COLO829 (cell line): ENCODE measurements at regions not wholly inside any gene's neighbourhood (a gene's known extent, or its start where the extent isn't known, plus 50 kb on each side); places are given as distances from the start of the nearest gene placed in this dataset.
"Not testable (repeated sequence)": the region's sequence is repeated elsewhere in the genome, so short reads cannot be mapped to it uniquely, and the experiment has no call there.

Experiments
- DNase-seq: peaks from one replicate; pipeline ENCODE4 v3.0.0; 2012; ENCODE audit warnings: low spot score

DNA sequence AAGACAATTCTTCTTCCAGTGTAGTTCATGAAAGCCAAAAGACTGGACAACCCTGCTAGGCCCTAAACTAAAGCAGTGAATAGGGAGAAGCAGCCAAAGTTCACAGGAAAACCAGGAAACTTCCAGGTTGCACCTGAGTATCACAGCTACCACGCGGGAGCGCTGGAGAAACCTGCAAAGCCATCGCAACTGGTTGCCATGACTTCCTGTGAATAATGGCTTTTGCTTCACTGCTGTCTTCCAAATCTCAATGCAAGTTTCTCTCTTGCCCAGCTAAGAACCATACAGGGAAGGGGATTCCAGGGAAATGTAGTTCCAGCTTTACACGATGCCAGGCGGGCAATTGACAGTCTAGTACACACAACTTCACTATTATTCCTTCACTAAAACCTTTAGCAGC, 114.1 kb downstream of the GXYLT1 start:
- DNase-seq = no peak

DNA sequence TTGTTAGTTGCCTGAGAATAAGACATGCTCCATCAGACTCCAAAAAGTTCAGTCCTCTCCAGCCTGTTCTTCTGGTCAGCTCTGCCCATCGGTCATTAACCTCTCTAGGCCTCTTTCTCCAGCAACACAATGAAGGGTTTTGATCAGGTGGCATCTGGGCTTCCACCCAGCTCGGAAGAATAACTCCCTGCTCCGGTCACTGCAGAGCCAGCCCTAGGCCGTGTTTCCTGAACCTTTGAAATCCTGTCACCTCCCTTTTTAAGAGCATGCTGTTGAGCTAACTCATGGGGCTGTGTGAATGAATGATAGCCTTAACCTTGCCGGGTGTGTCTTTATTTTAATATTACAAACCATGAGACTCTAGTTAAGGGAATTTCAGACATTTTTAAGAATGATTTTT, 117.1 kb downstream of the GXYLT1 start:
- no peak for DNase-seq

DNA sequence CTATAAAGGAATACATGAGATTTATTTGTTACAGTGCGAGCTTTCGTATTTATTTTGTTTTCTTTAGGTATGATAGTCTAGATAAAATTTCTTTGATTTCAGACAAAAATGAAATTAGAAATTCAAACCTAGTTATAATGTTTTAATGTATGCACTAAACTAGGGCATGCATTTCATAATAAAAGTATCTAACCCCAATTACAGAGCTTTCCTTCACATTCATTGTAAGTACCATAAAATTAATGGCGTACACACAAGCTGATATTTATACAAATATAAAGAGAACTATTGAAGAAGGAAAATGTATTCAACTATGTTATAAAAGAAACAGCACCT, 120.2 kb downstream of the GXYLT1 start:
- no peak for DNase-seq

DNA sequence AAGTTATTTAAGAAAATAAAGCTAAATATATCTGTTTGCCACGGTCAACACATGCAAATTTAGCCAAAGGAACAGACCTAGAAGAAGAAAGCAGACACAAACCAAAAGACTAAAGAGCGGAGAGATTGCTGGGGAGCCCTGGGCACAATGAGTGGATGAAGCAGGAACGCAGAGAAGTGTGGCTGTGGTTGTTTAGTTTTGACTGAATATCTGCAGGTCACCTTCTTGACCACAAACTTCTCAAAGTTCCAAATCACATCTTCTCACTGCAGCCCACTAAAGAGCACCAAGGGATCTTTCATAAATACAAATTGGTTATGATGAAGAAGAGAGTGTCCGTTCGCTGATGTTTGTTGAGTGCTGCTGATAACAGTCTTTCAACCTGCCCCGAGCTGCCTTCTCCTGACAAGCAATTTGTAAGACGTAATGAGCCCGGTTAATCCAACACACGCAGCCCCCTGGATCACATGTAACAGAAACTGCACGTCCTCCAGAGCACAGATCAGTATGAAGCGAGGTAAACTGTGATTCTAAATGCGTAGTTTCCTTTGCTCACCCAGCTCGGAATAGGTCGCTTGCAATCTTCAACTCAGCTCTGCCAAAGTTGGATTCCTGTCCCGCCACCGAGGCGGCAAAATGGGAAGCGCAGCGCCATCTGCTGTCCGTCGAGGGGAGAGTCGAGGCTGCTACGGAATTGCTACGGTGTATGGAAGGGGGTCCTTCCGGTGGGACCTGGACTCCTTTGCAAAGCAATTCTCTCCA, 120.8 kb downstream of the GXYLT1 start:
- DNase-seq = peak; percentile 55

DNA sequence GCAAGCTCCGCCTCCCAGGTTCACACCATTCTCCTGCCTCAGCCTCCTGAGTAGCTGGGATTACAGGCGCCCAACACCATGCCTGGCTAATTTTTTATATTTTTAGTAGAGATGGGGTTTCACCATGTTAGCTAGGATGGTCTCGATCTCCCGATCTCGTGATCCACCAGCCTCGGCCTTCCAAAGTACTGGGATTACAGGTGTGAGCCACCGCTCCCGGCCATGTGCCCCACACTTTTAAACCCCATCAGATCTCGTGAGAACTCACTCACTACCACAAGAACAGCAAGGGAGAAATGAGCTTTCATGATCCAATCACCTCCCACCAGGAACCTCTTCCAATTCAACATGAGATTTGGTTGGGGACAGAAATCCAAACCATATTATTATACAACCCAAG, 122.7 kb downstream of the GXYLT1 start:
- DNase-seq = not testable (repeated sequence)

DNA sequence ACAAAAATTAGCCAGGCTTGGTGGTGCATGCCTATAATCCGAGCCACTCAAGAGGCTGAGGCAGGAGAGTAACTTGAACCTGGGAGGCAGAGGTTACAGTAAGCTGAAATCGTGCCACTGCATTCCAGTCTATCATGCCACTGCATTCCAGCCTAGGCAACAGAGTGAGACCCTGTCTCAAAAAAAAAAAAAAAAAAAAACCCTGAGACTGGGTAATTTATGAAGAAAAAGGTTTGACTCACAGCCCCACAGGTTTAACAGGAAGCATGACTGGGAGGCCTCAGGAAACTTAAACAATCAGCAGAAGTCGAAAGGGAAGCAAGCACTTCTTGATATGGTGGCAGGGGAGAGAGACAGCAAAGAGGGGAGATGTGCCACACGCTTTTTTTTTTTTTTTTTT, 123.2 kb downstream of the GXYLT1 start:
- no peak for DNase-seq

DNA sequence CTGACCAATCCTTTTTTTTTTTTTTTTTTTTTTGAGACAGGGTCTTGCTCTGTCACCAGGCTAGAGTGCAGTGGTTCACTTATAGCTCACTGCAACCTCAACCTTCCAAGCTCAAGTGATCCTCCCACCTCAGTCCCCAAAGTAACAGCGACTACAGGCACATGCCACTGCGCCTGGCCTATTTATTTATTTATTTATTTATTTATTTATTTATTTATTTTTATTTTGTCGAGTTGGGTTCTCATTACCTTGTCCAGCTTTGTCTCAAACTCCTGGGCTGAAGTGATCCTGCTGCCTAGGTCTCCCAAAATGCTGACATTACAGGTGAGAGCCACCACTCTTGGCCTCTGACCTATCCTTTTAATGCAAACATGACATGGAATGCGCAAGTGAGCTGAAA, 124.4 kb downstream of the GXYLT1 start:
- no peak for DNase-seq

DNA sequence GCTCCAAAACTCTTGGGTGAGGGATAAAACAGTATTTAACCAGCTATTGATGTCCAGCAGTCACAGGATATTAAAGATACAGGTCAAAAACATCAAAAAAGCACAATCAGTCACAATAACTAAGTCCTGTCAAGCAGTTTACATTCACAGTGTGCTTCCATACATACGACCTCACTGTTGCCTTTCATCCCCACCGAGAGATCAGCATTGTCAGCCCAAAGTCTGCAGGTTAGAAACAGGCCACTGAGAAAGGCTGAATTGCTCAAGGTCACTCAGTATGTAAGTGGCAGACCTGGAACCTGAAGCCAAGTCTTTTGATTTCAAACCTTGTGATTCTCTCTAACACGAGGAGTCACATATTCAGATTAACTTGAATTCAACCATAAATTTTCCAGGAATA, 124.9 kb downstream of the GXYLT1 start:
- no peak for DNase-seq

DNA sequence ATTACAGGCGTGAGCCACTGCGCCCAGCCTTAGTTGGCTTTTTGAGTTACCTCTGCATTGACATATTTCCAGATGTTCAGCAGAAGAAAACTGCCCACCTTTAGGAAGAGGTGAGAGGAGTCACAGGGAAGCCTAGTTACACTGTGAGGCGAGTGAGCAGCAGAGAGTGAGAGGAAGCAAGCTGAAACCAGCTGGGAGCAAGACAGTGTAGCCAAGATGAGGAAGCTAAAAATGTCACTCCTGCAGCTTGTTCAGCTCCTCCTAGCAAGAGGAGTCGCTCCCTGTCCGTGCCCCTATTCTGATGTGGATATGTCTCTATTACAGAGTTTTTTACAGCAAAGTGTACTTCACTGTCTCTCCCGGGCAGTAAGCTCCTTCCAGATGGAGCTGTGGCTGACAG, 127.6 kb downstream of the GXYLT1 start:
- DNase-seq = no peak

DNA sequence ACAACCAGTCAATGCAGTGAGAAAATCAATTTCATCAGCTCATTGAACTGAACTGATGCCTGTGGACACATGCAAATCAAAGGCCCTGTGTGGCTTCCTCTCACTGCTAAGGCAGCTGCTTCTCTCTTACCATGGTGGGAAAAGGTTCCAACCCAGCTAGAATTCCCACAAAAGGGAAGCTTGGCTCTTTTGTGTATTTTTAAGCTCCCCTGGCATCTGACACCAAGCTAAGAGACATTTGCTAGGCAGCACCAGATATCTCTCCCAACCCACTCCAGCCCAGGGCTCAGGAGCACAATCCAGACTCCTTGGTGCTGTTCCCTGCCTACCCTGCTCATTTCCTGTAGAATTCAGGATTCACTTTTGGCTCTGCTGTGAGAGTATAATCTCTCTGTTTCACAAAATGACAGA, 129.6 kb downstream of the GXYLT1 start:
- DNase-seq = no peak

DNA sequence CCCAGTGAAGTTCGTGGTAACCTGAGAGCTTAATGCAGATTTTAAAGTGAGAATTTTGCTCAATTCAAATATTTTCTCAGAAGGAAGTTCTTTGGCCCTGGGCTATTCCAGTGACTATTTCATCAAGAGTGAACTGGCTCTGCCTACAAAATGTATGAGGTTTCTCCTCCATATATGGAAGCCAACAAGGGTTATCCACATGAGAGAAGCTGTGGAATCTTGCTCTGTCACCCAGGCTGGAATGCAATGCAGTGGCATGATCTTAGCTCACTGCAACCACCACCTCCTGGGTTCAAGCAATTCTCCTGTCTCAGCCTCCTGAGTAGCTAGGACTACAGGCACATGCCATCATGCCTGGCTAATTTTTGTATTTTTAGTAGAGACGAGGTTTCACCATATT, 132.2 kb downstream of the GXYLT1 start:
- DNase-seq = not testable (repeated sequence)

DNA sequence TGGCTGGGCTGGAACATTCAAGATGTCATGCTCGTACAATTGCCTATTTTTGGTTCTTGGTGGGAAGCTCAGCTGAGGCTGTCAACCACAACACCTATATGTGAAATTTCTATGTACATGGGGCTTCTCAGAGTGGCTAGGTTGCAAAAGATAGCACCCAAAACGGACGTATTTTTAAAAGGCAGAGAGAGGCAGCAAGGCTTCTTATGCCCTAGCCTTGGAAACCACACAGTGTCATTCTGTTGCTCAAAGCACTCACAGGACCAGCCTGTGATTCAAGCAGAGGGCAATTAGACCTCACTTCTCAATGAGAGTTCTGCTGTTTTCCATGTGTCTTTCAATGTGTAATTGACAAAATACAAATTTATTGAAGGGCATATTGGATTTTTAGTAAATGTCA, 134.0 kb downstream of the GXYLT1 start:
- no peak for DNase-seq

DNA sequence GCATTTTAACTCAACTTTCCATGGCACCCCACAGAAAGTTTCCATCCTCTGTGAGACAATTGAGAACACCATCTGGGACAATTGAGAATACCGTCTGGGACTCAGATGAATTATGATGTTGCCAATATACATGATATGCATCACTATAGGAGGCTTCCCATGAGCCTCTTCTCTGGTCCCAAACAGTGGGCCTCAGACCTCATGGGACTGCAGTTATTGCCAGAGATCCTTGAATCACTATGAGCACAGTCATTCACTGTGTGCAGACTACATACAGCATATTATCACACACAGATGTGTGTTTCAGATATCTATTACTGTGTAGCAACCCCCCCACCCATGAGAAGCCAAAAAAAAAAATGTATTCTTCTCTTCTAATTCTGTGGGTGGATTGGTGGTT, 134.4 kb downstream of the GXYLT1 start:
- no peak for DNase-seq

DNA sequence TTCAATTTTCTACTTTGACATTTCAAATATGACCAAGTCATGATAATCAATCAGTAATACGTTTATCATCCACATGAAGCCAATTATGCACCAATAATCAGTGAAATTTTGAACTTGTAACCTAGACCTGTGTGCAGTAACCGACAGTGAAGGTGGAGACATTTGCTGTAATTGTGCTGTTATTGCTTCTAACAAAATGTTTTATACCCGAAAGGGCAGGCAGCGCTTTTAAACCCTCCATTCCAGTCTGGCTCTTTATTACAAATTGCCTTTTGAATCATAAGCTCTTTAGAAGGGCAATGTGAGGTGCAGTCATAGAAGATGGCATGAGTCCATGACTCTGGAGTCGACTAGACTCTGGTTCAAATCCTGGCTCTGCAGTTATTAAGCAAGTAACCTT, 135.7 kb downstream of the GXYLT1 start:
- no peak for DNase-seq

DNA sequence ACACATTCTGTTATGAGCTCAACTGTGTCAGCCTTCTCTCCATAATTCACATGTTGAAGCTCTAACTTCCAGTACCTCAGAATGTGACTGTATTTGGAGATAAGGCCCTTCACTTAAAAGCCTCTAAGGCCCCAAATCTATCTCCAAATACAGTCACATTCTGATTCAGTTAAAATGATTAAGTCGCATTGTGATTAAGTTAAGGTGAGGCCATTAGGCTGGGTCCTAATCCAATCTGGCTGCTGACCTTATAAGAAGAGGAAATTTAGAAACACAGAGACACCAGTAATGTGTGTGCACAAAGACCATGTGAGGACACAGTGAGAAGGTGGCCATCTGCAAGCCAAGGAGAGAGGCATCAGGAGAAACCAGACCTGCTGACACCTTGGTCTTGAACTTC, 141.6 kb downstream of the GXYLT1 start:
- DNase-seq = no peak

DNA sequence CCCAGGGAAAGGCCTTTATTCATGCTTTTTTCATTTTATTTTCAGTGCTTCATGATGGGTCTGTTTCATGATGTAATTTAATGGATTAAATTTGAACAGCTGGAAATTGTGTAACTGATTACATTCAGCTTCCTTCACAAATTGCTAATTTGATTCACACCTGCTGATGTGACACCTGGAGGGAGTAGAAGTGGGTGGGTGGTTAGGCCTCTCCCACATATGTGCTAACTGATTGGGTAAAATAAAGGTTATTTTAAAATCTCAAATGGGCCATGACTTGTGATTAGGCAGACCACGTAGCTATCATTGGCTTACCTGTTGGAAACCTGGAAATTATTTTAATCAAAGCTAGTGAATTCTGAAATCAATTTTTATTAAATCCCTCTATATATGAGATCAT, 142.1 kb downstream of the GXYLT1 start:
- DNase-seq = no peak

DNA sequence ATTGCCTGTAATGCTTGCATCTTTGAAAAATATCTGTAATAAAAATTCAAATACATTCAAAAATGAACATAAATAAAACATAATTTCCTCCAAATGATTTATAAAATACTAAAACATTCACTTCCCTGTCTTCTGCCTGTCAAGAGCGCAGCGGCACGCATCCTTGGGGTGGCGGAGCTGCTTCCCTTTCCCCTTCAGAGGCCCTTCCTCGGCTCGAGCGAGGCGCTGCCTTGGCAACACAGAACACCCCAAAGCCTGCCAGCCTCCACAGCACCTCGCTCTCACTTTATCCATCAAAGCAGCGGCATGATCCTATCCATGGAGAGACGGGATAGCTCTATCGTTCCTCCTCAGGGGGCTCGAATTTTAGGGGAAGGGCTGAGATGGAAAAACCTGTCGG, 146.2 kb downstream of the GXYLT1 start:
- DNase-seq = no peak

DNA sequence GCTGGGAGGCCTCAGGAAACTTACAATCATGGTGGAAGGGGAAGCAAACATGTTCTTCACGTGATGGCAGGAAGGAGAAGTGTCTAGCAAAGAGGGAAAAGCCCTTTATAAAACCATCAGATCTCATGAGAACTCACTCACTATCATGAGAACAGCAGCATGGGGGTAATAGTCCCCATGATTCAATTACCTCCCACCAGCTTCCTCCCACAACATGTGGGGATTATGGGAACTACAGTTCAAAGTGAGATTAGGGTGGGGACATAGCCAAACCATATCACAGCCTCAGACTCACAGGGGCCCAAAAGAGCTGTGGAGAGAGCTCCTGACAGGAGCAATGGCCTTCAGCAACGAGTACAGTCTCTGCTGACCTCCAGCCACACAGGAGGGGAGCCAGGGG, 151.4 kb downstream of the GXYLT1 start:
- DNase-seq = no peak

DNA sequence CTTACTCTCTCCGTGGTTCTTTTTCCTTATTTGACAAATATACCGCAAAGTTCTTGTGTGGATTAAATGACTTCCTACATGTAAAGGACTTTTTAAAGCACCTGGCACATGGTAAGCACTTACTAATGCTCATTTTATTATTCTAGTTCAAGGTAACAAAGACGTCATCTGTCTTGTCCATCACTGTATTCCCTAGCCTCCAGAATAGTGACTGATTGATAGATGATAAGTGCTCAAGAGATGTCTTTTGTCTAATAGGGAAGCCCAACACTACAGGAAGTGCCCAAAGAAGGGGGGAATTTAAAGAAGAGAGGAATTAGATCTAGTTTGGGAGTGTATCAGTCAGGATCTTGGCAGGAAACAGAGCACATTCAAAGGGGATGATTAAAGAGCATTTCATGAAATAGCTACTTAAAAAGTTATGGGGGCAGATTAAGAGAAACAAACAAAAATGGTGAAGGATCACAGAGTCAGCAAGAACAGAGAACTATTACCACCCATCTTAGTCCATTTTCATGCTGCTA, 151.9 kb downstream of the GXYLT1 start:
- DNase-seq = no peak

DNA sequence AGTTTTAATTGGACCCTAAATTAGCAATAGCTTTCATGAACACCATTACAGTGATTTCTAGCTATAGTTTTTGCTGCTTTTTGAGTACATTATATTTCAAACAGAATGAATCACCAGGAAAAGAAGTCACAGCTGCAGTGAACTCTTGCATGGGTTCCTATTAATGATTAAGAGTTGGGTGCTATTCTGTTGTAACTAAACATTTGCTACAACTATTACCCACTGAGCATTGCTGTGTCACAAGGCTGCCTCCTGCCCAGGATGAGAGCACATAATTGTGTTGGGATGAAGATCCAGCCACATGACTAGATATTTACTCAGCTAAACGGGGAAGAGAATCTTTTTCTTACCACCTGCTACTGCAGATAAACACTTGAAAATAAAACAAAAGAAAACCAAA, 152.7 kb downstream of the GXYLT1 start:
- no peak for DNase-seq

DNA sequence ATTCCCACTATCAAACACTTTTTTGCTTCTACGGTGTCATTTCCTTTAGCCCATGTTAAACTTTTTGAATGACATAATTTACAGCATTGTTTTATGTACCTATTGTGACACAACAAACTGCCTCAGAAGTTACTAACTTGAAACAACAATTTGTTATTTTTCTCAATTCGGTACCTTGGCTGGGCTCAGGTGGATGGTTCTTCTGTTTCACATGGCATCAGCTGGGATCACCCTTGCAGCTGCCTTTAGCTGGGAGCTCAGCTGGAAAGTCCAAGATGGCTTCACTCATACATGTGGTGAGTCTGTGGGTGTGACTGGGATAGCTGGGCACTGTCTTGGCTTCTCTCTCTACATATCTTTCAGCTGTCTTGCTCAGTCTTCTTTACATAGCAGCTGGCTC, 156.0 kb downstream of the GXYLT1 start:
- no peak for DNase-seq

DNA sequence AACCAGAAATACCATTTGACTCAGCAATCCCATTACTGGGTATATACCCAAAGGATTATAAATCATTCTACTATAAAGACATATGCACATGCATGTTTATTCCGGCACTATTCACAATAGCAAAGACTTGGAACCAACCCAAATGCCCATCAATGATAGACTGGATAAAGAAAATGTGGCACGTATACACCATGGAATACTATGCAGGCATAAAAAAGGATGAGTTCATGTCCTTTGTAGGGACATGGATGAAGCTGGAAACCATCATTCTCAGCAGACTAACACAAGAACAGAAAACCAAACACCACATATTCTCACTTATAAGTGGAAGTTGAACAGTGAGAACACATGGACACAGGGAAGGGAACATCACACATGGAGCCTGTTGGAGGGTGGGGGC, 158.2 kb downstream of the GXYLT1 start:
- not testable (repeated sequence) for DNase-seq

DNA sequence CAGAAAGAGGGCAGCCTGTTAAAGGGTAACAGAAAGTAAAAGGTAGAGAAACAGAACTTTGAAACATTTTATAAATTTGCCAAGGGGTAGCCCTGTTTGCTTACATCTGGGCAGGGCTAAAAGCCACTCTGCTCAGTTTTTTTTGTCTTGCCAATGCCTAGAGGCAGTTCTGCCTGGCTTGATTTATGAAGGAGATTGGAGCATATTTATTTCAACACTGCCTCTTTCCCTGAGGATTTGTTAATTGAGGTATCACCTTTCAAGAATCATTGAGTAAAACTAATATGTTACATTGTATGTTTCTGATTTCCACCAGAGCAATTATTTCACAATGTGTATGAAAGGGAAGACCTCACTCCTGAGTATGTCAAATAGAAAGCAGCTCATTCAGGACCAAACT, 160.8 kb downstream of the GXYLT1 start:
- DNase-seq = no peak

DNA sequence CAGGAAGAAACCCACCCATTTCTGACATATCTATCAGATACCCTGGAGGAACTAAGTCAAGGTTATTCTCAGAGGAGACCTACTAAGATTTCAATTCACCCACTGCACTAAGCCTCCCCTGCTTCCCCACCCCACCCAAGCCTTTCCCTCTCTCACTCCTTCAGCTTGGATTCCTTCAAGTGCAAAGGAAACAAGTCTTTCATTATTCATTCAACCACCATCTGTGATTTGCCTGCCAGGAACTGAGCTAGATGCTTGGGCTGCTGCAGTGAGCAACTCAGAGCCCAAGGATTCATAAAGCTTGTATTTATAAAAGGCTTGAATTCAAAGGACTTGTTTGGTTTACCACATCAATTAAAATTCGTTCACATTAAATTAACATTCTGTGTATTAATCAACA, 161.3 kb downstream of the GXYLT1 start:
- DNase-seq = peak; percentile 61
